ENCODE measurements at regions not wholly inside any gene's neighbourhood (a gene's known extent, or its start where the extent isn't known, plus 50 kb on each side); places are given as distances from the start of the nearest gene placed in this dataset.

DNA sequence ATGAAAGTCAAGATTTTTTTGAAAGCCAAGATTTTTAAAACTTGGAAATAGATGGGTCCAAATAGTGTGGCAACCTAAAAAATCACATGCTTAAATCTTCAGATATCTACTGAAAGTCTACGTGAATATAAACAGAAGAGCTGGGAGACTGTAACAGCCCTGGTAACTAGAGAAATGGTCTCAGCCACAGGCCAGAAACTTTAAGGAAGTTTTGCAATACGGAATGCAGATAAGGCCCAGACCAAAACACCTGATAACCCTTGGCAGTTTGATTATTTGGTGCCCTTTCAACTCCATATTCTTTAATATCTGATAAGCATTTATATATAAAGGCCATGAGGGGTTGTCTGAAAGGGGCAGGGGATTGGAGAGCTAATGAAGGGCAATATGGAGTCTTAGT, 537.3 kb upstream of the TGFBR2 start:
- TF ChIP-seq POLR2A (IDR thresholded peaks at IDR 0.05) (no peak), CTCF (IDR thresholded peaks at IDR 0.05) (no peak)
- no peak overlapping the region for H3K27ac ChIP-seq
- no peak overlapping the region for H3K4me3 ChIP-seq (replicated peaks in 1 of 3)
- whole genome bisulfite sequencing, 2 donors = 85 to 89% methylated on average over 2 of the region's 2 CpGs
- no peaks in the 10 kb centered on the region for H3K27me3 ChIP-seq
- no peaks in the 10 kb centered on the region for H3K9me3 ChIP-seq
- no peak for DNase-seq
- H3K4me1 ChIP-seq = no peaks in the 10 kb centered on the region
- no peaks in the 10 kb centered on the region for H3K36me3 ChIP-seq
- intact Hi-C loops (cut with DNase I) = no loop called here

- TF ChIP-seq CTCF (IDR thresholded peaks at IDR 0.05) = no peak
- no peak for TF ChIP-seq POLR2A (IDR thresholded peaks at IDR 0.05)
- Histone ChIP-seq H3K9me3 (no peaks in the 10 kb centered on the region), H3K4me1 (no peaks in the 10 kb centered on the region), H3K4me3 (replicated peaks in 1 of 3) (no peak overlapping the region), H3K27ac (no peak overlapping the region), H3K36me3 (no peaks in the 10 kb centered on the region), H3K27me3 (no peaks in the 10 kb centered on the region)
- DNase-seq = no peak
- intact Hi-C loops (cut with DNase I) = no loop called here
Observed at GRCh38 chr3:30073040-30073439, 533.4 kb upstream of the TGFBR2 start.

GRCh38 chr3:30073622-30074021, 532.8 kb upstream of the TGFBR2 start:
- no peak for DNase-seq
- no peaks in the 10 kb centered on the region for H3K27me3 ChIP-seq
- intact Hi-C loops (cut with DNase I) = no loop called here
- no peak overlapping the region for H3K27ac ChIP-seq
- no peak for TF ChIP-seq POLR2A (IDR thresholded peaks at IDR 0.05)
- 71 to 86% methylated on average over 1 of the region's 1 CpG for WGBS, 2 donors
- no peaks in the 10 kb centered on the region for H3K36me3 ChIP-seq
- H3K9me3 ChIP-seq = no peaks in the 10 kb centered on the region
- no peaks in the 10 kb centered on the region for H3K4me1 ChIP-seq
- no peak overlapping the region for H3K4me3 ChIP-seq (replicated peaks in 1 of 3)

GRCh38 chr3:30075514-30075913, 530.9 kb upstream of the TGFBR2 start:
- Histone ChIP-seq H3K27me3 (no peaks in the 10 kb centered on the region), H3K36me3 (no peaks in the 10 kb centered on the region), H3K4me3 (replicated peaks in 1 of 3) (no peak overlapping the region), H3K4me1 (no peaks in the 10 kb centered on the region), H3K27ac (no peak overlapping the region), H3K9me3 (no peaks in the 10 kb centered on the region)
- no peak for TF ChIP-seq POLR2A (IDR thresholded peaks at IDR 0.05)
- TF ChIP-seq CTCF (IDR thresholded peaks at IDR 0.05) = no peak
- WGBS, 2 donors = 93% methylated on average over 2 of the region's 2 CpGs
- intact Hi-C loops (cut with DNase I) = no loop called here
- no peak for DNase-seq

DNA sequence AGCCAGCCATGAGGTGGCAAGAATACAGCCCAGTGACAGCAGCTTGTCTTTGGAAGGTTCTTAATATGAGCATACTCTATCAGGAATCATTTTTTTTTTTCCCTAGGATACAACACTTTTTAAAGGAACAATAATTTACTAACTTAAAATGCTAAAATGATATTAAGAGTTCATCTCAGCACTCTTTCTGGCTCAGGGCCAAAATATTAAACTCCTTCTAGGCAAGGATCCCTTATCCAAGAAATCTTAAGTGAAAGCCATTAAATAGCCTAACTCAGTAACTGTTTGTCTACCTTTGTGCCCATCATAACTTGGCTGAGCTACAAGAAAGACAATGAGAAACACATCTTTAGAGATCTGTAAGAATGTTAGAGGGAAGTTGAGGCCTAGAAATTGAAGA, 529.5 kb upstream of the TGFBR2 start:
- Histone ChIP-seq H3K27me3 (no peaks in the 10 kb centered on the region), H3K9me3 (no peaks in the 10 kb centered on the region), H3K36me3 (no peaks in the 10 kb centered on the region), H3K4me3 (replicated peaks in 1 of 3) (no peak overlapping the region), H3K27ac (no peak overlapping the region), H3K4me1 (no peaks in the 10 kb centered on the region)
- intact Hi-C loops (cut with DNase I) = no loop called here
- TF ChIP-seq CTCF (IDR thresholded peaks at IDR 0.05) (no peak), POLR2A (IDR thresholded peaks at IDR 0.05) (no peak)
- no peak for DNase-seq

DNA sequence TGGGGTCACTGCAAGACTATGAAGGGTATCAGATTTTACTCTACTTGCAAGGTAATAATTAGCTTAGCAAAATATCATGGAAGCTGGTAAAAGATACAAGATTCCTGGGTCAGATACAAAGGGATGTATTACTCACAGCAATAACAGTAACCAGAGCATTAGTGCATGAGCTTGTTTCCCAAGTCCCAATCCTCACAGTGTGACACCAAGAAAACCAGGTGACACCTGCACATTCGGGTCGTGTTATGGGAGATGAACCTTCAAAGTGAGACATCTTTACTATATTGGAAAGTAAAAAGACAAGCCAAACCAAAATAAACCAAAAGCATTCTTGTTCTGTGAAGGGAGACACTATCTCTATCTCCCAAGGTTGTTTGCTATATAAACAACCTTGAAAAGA, 528.7 kb upstream of the TGFBR2 start:
- Histone ChIP-seq H3K27ac (no peak overlapping the region), H3K27me3 (no peaks in the 10 kb centered on the region), H3K4me3 (replicated peaks in 1 of 3) (no peak overlapping the region), H3K36me3 (no peaks in the 10 kb centered on the region), H3K9me3 (no peaks in the 10 kb centered on the region), H3K4me1 (no peaks in the 10 kb centered on the region)
- no peak for DNase-seq
- no peak for TF ChIP-seq POLR2A (IDR thresholded peaks at IDR 0.05)
- TF ChIP-seq CTCF (IDR thresholded peaks at IDR 0.05) = no peak
- intact Hi-C loops (cut with DNase I) = no loop called here
- WGBS, 2 donors = 83 to 87% methylated on average over 2 of the region's 2 CpGs
